Right kidney (tissue), 1 donor: ENCODE measurements at regions not wholly inside any gene's neighbourhood (a gene's known extent, or its start where the extent isn't known, plus 50 kb on each side); places are given as distances from the start of the nearest gene placed in this dataset.

Source experiments
- DNase-seq: peaks from one replicate; pipeline ENCODE4 v3.0.0-alpha.2; 2016

DNA sequence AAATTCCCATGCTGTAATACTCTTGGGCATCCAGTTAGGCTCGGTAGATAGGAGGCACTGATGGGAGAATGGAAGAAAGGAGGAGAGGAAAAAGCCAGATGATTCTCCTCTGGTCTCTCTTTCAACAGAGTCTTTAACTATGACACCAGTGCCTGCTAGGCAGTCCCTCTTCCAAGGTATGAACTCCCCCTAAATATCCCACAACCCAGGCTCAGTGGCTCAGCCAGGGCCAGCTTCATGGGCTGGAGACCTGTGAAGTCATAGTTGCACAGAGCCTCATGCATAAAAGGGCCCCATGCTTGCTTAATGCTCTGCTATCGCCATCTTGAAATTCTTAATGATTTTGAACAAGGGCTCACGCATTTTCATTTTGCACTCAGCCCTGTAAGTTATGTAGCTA is 869.2 kb upstream of the GCFC2 start:
- no peak for DNase-seq

- no peak for DNase-seq
Measured at GRCh38 chr2:76572981-76573380, 862.3 kb upstream of the GCFC2 start.

- DNase-seq, result no peak
Measured at GRCh38 chr2:76569819-76570218, 859.1 kb upstream of the GCFC2 start.

DNA sequence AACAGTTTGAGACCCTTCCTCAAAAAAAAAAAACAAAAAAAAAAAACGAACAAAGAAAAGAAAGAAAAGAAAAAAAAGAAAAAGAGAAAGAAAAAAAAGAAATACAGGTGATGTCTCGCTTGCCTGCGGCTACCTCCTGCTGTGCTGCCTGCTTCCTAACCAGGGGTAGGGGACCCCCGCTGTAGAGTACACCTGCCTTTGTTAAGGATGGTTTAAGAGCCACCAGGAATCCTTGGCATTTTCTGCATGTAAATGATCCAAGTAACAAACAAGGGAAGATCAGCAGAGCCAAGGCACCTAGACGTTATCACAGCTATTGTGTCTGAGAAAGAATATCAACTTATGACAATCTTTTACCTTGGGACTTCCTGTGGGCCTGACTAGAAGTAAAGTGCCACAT is 856.8 kb upstream of the GCFC2 start:
- DNase-seq, result no peak

DNA sequence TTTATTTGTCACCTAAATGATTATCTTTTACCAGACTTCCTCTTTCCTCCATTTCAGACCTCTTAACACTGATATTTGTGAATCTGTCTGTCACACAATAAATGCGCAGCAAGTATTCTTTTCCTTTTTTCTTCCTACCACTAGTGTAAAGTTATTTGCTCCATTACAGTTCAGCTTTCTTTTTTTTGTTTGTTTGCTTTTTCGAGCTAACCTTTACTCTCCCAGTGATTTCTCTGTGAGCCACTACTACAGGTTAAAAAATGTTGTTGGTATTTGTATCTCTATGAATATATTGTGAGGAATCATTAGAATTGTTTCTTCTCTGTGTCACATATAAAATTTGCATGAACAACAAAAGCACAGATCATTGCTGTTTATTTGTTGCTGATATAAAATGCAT is 854.0 kb upstream of the GCFC2 start:
- DNase-seq, result no peak

DNA sequence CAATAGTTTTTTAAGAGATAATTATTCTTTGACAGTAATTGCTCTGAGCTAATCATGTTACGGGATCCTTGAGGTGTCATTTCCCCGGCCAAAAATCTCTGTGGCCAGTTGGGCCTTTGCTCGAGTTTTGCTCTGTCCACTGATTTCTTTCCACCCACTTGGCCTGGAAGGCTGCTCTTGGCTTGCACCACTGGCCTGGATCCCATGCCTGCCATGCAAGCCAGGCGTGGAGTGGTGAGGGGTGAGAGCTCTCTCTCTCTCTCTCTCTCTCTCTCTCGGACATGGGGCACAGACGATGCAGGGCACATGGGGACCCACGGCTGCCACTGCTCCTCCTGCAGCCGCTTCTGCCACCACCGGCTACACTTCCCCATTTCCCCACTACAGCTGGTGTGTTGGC is 853.0 kb upstream of the GCFC2 start:
- DNase-seq, result no peak

DNA sequence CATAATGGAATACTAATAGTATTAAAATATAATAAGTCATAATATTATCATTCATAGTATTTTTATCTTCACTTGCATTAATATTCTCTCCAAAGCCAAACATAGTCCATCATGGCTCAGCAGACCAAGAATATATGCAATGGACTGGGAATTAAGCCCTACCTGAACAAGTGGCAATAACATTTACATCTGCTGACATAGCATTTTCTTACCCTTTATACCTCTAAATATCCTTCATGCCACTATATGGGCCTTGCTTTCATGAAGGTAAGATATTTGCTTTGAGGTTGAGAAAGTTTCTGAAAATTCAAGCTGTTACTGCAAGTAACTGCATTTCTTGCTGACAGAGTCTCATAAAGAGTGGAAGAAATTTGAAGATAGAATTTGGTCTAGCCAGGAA is 847.4 kb upstream of the GCFC2 start:
- DNase-seq, result no peak

- no peak for DNase-seq
Measured at GRCh38 chr2:76556018-76556417, 845.3 kb upstream of the GCFC2 start.

DNA sequence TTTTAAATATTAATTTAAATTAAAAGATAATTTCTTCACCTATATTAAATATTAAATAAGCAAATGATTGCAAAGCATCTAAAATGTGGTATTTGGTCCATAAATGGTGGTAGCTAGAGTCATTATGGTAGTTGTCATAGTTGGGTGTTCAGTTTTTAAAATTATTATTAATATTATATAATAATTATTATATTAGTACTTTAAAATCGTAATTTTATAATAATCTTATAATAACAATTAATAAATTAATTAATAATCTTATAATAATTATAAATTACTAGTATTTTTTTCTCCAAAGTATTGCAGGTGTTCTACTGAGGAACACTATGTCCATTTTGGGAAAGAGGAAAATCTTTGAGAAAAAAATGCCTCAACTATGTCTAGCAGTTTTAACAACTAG is 835.5 kb upstream of the GCFC2 start:
- no peak for DNase-seq

GRCh38 chr2:76544901-76545300 is 834.2 kb upstream of the GCFC2 start:
- DNase-seq, result no peak

- no peak for DNase-seq
Measured at GRCh38 chr2:76517574-76517909, 806.8 kb upstream of the GCFC2 start.

- no peak for DNase-seq
Measured at GRCh38 chr2:76516861-76517573, 806.3 kb upstream of the GCFC2 start.

DNA sequence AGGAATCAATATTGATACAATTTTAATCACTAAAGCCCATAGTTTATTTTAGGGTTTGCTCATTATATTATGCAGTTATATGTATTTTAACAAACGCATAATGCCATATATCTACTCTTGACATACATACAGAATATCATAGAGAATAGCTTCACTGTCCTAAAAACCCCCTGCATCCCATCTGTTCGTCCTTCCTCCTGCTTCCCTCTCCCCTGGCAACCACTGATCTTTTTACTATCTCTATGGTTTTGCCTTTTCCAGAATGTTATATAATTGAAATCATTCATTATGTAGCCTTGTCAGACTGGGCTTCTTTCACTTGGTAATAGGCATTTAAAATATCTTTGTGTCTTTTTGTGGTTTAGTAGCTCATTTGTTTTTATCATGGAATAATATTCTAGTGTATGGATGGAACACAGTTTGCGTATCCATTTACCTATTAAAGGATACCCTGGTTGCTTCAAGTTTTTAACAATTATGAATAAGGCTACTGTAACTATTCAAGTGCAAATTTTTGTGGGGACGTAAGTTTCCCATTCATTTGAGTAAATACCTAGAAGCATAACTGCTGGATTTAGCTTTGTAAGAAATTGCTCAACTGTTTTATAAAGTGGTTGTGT is 801.6 kb upstream of the GCFC2 start:
- DNase-seq, result no peak

DNA sequence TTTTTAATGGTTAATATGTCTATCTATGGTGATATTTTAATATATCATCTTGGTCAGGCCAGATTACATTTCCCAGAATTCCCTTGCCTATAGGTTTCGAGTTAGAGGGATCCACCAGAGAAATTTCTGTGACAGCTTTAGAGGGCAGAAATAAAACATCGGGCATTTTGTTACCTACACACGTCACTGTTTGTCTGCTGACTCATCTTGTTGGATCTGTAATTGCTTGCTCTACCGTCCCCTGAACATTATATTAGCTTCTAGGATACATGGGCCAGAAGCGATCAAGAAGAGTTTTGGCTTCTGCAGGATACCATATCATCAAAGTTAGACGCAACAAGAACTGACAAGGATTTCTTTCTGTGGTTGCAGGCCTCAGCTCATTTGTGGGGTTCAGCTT is 795.8 kb upstream of the GCFC2 start:
- DNase-seq, result no peak

GRCh38 chr2:76501641-76502040 is 790.9 kb upstream of the GCFC2 start:
- DNase-seq, result no peak

- no peak for DNase-seq
Measured at GRCh38 chr2:76498360-76498759, 787.6 kb upstream of the GCFC2 start.

- DNase-seq, result no peak
Measured at GRCh38 chr2:76491503-76491902, 780.8 kb upstream of the GCFC2 start.

DNA sequence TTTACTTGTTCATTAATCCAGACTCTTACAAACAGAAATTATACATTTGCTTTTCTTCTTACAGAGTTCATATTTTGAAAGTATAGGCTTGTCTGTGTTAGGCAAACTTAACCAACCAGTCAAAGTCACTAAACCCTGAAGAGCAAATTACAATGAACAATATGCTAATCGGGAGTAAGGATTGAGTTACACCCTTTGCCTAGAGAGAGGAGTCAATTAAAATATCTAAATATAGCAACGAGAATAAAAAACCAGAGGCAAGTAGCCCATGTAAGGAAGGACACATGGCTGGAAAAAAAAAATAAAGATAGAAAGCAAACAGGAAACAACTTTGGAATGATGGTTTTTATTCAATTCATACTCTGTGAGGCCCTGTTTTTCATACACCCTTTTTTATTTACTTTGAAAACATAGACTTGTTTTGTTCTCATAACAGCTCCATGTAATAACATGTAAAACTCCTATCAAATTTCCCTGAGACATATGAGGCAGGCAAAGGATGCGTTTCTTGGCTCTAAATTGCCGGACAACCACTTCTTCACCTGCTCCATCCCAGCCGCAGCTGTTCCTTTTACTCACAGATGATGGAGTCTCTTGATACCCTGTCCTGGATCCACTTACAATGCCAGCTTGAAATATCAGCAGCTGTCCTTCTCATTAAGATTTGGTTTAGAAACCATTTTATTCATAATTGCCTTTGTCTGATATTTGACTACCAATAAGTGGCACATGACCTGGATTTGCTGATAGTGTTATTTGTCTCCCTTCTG is 767.7 kb upstream of the GCFC2 start:
- DNase-seq, result no peak

- DNase-seq, result no peak
Measured at GRCh38 chr2:76472946-76473345, 762.2 kb upstream of the GCFC2 start.

DNA sequence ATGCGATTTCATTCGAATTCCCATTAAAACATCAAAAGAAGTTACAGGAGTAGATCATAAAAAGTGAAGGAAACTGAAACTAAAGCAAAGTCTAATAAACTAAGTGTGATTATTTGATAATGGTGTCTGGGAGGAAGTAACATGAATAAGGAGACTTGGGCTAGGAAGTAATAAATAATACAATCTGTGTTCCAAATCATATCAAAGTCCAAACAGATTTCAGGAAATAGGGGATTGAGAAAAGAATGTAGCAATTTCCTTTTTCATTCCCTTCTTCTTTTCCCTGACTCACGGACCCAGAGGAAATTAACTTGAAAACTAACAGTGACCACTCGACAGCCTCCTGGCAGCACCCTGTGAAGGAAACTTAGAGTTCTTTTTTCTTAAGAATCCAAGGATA is 758.4 kb upstream of the GCFC2 start:
- no peak for DNase-seq

DNA sequence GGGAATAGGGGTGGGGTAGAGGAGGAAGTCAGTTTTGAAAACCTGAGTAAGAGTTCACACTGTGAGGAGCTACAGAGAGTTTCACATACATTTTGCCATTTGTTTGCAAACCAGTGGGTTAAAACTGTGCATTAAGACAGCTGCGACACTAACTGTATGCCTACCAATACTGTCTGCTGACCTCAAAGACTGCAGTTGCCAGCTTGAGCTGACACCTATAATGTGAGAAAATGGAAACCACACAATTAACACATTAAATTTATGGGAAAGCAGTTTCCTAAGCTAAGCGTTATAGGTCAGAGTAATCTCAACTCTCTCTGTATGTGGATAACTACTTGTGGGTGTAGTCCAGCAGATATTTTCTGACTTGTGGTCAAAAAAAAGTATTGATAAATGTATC is 756.6 kb upstream of the GCFC2 start:
- no peak for DNase-seq

DNA sequence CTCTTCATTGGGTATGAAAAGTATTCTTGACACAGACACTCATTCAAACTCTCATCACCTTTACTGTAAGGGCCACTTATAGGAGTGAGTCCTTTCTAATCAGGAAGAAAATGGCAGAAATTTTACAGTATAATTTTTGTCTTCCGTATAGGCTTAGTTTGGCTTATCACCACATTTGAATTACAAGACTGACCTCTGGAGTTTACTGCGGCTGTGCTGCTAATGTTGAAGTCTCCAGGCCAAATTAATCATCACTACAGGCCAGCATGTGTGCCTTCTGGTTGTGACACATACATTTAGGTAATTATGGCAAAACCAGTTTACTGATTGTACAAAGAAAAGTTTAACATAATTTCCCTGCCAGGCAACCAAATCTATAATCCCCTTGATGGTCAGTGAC is 753.6 kb upstream of the GCFC2 start:
- no peak for DNase-seq

DNA sequence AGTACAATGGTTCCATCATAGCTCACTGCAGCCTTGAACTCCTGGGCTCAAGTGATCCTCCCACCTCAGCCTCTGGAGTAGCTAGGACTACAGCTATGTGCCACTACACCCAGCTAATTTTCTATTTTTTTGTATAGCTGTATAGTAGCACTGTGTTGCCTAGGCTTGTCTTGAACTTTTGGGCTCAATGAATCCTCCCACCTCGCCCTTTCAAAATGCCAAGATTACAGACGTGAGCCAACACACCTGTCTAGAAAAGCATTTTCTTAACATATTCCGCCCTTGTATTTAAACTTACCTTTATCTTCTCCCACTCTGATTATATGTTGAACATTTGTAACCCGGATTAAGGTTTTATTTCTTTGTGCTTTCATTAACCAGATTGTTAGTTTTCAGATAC is 750.7 kb upstream of the GCFC2 start:
- DNase-seq, result no peak

- DNase-seq, result no peak
Measured at GRCh38 chr2:76455910-76456309, 745.2 kb upstream of the GCFC2 start.
